Inferior parietal cortex (tissue), 1 donor: ENCODE measurements at regions not wholly inside any gene's neighbourhood (a gene's known extent, or its start where the extent isn't known, plus 50 kb on each side); places are given as distances from the start of the nearest gene placed in this dataset.
"Not testable (repeated sequence)": the region's sequence is repeated elsewhere in the genome, so short reads cannot be mapped to it uniquely, and the experiment has no call there.

ENCODE experiments used
- DNase-seq: peaks from one replicate; pipeline ENCODE4 v3.0.0-alpha.2; 2016; ENCODE audit errors: extremely low spot score

DNA sequence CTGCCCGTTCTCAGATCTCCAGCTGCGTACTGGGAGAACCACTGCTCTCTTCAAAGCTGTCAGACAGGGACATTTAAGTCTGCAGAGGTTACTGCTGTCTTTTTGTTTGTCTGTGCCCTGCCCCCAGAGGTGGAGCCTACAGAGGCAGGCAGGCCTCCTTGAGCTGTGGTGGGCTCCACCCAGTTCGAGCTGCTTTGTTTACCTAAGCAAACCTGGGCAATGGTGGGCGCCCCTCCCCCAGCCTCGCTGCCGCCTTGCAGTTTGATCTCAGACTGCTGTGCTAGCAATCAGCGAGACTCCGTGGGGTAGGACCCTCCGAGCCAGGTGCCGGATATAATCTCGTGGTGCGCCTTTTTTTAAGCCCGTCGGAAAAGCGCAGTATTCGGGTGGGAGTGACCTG is 66.2 kb upstream of the GPR141 start:
- DNase-seq, result not testable (repeated sequence)

GRCh38 chr7:37633048-37633447 is 50.5 kb upstream of the GPR141 start:
- DNase-seq, result no peak
